ENCODE measurements at regions not wholly inside any gene's neighbourhood (a gene's known extent, or its start where the extent isn't known, plus 50 kb on each side); places are given as distances from the start of the nearest gene placed in this dataset.

- CTCF ChIA-PET = no interaction called here
Measured at GRCh38 chr10:70962686-70963085, 74.3 kb upstream of the PCBD1 start.

GRCh38 chr10:70963271-70963670 is 74.9 kb upstream of the PCBD1 start:
- no peak for TF ChIP-seq CTCF (IDR thresholded peaks at IDR 0.05; ENCODE audit: insufficient read depth, low read depth, low read length)
- ChIA-PET POLR2A (no interaction called here), CTCF (no interaction called here)
- Histone ChIP-seq H3K4me3 (ENCODE audit: low read depth, low read length) (no peak overlapping the region), H3K36me3 (ENCODE audit: control insufficient read depth, insufficient read depth, low read length) (no peaks in the 10 kb centered on the region), H3K27me3 (ENCODE audit: control insufficient read depth, insufficient read depth, low read length) (peaks cover 6% of the 10 kb centered on the region)
- no peak for DNase-seq (ENCODE audit: low read depth)

More at GRCh38 chr10:70962686-70963085, 74.3 kb upstream of the PCBD1 start:
- no peak for DNase-seq (ENCODE audit: low read depth)
- peaks cover 6% of the 10 kb centered on the region for H3K27me3 ChIP-seq (ENCODE audit: control insufficient read depth, insufficient read depth, low read length)
- H3K36me3 ChIP-seq (ENCODE audit: control insufficient read depth, insufficient read depth, low read length) = no peaks in the 10 kb centered on the region
- no peak for TF ChIP-seq CTCF (IDR thresholded peaks at IDR 0.05; ENCODE audit: insufficient read depth, low read depth, low read length)
- H3K4me3 ChIP-seq (ENCODE audit: low read depth, low read length) = no peak overlapping the region
- POLR2A ChIA-PET = no interaction called here

GRCh38 chr10:70964245-70964644 is 75.9 kb upstream of the PCBD1 start:
- CTCF ChIA-PET = no interaction called here
- Histone ChIP-seq H3K36me3 (ENCODE audit: control insufficient read depth, insufficient read depth, low read length) (no peaks in the 10 kb centered on the region), H3K4me3 (ENCODE audit: low read depth, low read length) (no peak overlapping the region), H3K27me3 (ENCODE audit: control insufficient read depth, insufficient read depth, low read length) (peaks cover 6% of the 10 kb centered on the region; the same call in 1 of the 2 replicates)
- no peak for DNase-seq (ENCODE audit: low read depth)
- TF ChIP-seq CTCF (IDR thresholded peaks at IDR 0.05; ENCODE audit: insufficient read depth, low read depth, low read length) = no peak
- POLR2A ChIA-PET = no interaction called here

GRCh38 chr10:70964881-70965280 is 76.5 kb upstream of the PCBD1 start:
- TF ChIP-seq CTCF (IDR thresholded peaks at IDR 0.05; ENCODE audit: insufficient read depth, low read depth, low read length) = no peak

GRCh38 chr10:70965566-70965965 is 77.2 kb upstream of the PCBD1 start:
- POLR2A ChIA-PET = no interaction called here
- CTCF ChIA-PET = no interaction called here

More at GRCh38 chr10:70964881-70965280, 76.5 kb upstream of the PCBD1 start:
- ChIA-PET POLR2A (no interaction called here), CTCF (no interaction called here)
- peaks cover 6% of the 10 kb centered on the region; the same call in 1 of the 2 replicates for H3K27me3 ChIP-seq (ENCODE audit: control insufficient read depth, insufficient read depth, low read length)
- H3K4me3 ChIP-seq (ENCODE audit: low read depth, low read length) = no peak overlapping the region
- no peaks in the 10 kb centered on the region for H3K36me3 ChIP-seq (ENCODE audit: control insufficient read depth, insufficient read depth, low read length)
- DNase-seq (ENCODE audit: low read depth) = no peak

More at GRCh38 chr10:70965566-70965965, 77.2 kb upstream of the PCBD1 start:
- Histone ChIP-seq H3K36me3 (ENCODE audit: control insufficient read depth, insufficient read depth, low read length) (no peaks in the 10 kb centered on the region), H3K4me3 (ENCODE audit: low read depth, low read length) (no peak overlapping the region), H3K27me3 (ENCODE audit: control insufficient read depth, insufficient read depth, low read length) (peaks cover 10% of the 10 kb centered on the region; the same call in 1 of the 2 replicates)
- no peak for TF ChIP-seq CTCF (IDR thresholded peaks at IDR 0.05; ENCODE audit: insufficient read depth, low read depth, low read length)
- DNase-seq (ENCODE audit: low read depth) = no peak

Data from BJ (cell line).